Progenitor cell of endocrine pancreas (in vitro differentiated cells): ENCODE measurements at regions not wholly inside any gene's neighbourhood (a gene's known extent, or its start where the extent isn't known, plus 50 kb on each side); places are given as distances from the start of the nearest gene placed in this dataset.
"Not testable (repeated sequence)": the region's sequence is repeated elsewhere in the genome, so short reads cannot be mapped to it uniquely, and the experiment has no call there.

Experiments used
- DNase-seq: peaks from one replicate; pipeline ENCODE4 v3.0.0; 2021; ENCODE audit warnings: low spot score; ENCODE audit not compliant: unreplicated experiment
- H3K27ac Mint-ChIP-seq: 2 replicates; pipeline ENCODE4 v1.8.0; 2021; ENCODE audit warnings: mild to moderate bottlenecking, moderate library complexity, mixed read lengths
- H3K27me3 Mint-ChIP-seq: 2 replicates; pipeline ENCODE4 v1.8.0; 2021; ENCODE audit warnings: mixed read lengths
- H3K36me3 Mint-ChIP-seq: 2 replicates; pipeline ENCODE4 v1.8.0; 2022; ENCODE audit warnings: mixed read lengths; ENCODE audit not compliant: insufficient read depth
- H3K4me1 Mint-ChIP-seq: 2 replicates; pipeline ENCODE4 v1.8.0; 2021; ENCODE audit warnings: low read depth, mixed read lengths
- H3K4me3 Mint-ChIP-seq: 2 replicates; pipeline ENCODE4 v1.8.0; 2021; ENCODE audit warnings: low read depth, mild to moderate bottlenecking, moderate library complexity, mixed read lengths
- H3K9me3 Mint-ChIP-seq: 2 replicates; pipeline ENCODE4 v1.8.0; 2021; ENCODE audit warnings: low read depth, mixed read lengths
- CTCF ChIP-seq: fragments of 200-600 bp; sonication (generic); IDR thresholded peaks from one replicate; pipeline ENCODE4 v1.5.0; 2021; ENCODE audit warnings: antibody characterized with exemption, mild to moderate bottlenecking; ENCODE audit not compliant: unreplicated experiment

GRCh38 chr17:43314611-43315011, 80.8 kb upstream of the RNU2-1 start:
- Mint-ChIP-seq H3K27me3 (no peaks in the 10 kb centered on the region), H3K27ac (no peak overlapping the region), H3K36me3 (peaks cover 1% of the 10 kb centered on the region), H3K4me3 (no peak overlapping the region), H3K9me3 (no peaks in the 10 kb centered on the region), H3K4me1 (no peaks in the 10 kb centered on the region)
- no peak for DNase-seq
- TF ChIP-seq CTCF = no peak

DNA sequence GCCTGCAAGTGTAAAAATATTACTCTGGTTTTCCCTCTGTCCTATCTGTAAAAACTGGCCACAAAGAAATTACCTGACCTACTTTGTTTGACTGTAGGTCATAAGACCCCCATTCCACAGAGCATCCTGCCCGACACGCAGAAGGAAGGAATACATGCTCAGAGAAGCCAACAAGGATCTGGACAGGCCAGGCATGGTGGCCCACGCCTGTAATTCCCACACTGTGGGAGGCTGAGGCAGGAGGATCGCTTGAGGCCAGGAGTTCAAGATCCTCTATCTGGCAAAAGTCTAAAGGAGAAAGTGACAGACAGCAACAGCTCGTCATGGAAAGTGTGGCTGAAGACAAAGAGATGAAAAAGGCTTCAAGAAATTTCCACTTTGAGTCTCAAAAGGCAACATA, 78.2 kb upstream of the RNU2-1 start:
- TF ChIP-seq CTCF = no peak
- no peak for DNase-seq
- Mint-ChIP-seq H3K27me3 (no peaks in the 10 kb centered on the region), H3K9me3 (no peaks in the 10 kb centered on the region), H3K36me3 (no peaks in the 10 kb centered on the region), H3K4me1 (no peaks in the 10 kb centered on the region), H3K4me3 (no peak overlapping the region), H3K27ac (no peak overlapping the region)

DNA sequence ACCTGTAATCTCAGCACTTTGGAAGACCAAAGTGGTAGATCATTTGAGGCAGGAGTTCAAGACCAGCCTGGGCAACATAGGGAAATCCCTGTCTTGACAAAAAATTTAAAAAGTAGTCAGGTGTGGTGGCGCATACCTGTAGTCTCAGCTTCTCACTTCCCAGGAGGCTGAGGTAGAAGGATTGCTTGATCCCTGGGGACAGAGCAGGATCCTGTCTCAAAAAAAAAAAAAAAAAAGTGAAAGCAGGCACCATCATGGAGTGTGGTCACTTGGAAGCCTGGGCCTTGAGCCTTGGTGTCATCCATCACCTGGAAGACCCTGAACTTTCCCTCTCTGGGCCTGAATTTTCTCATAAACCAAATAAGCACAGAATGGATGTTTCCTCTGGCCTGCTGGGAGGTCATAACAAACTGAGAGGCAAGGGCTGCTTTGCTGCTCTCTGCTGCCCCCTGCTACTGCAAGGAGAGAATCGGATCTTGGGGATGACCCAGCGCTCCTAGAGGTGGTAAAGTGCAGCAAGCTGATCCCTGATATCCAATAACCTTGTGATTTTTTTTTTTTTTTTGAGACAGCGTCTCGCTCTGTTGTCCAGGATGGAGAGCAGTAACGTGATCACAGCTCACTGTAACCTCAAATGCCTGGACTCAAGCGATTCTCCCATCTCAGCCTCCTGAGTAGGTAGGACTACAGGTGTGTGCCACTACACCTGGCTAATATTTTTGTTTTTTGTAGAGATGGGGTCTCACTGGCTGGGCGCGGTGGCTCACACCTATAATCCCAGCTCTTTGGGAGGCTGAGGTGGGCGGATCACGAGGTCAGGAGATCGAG, 75.9 kb upstream of the RNU2-1 start:
- Mint-ChIP-seq H3K27ac (no peak overlapping the region), H3K27me3 (no peaks in the 10 kb centered on the region)
- no peak for TF ChIP-seq CTCF

DNA sequence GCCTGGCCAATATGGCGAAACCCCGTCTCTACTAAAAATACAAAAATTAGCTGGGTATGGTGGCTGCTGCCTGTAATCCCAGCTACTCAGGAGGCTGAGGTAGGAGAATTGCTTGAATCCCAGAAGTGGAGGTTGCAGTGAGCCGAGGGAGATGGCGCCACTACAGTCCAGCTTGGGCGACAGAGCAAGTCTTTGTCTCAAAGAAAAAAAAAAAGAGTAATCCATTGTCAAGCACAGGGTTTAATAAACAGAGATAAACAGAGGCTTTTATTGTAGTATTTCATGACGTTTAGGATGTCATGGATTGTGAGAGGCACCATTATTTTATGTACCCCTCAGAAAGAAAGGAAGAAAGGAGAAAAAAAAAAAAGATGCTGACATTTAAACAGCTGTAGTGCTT, 75.2 kb upstream of the RNU2-1 start:
- Mint-ChIP-seq H3K9me3 (no peaks in the 10 kb centered on the region), H3K4me1 (no peaks in the 10 kb centered on the region), H3K27ac (peak overlapping the region; percentile 37), H3K27me3 (no peaks in the 10 kb centered on the region), H3K36me3 (no peaks in the 10 kb centered on the region), H3K4me3 (no peak overlapping the region)
- TF ChIP-seq CTCF = no peak
- no peak for DNase-seq

More for the DNA sequence above, 75.9 kb upstream of the RNU2-1 start:
- H3K4me3 Mint-ChIP-seq = no peak overlapping the region
- H3K4me1 Mint-ChIP-seq = no peaks in the 10 kb centered on the region
- no peaks in the 10 kb centered on the region for H3K36me3 Mint-ChIP-seq
- DNase-seq = no peak
- no peaks in the 10 kb centered on the region for H3K9me3 Mint-ChIP-seq

GRCh38 chr17:43304792-43305191, 71.0 kb upstream of the RNU2-1 start:
- not testable (repeated sequence) for H3K4me3 Mint-ChIP-seq, H3K36me3 Mint-ChIP-seq, H3K27me3 Mint-ChIP-seq, H3K4me1 Mint-ChIP-seq, H3K9me3 Mint-ChIP-seq, H3K27ac Mint-ChIP-seq, DNase-seq

- not testable (repeated sequence) for H3K9me3 Mint-ChIP-seq, DNase-seq, H3K36me3 Mint-ChIP-seq, H3K4me3 Mint-ChIP-seq, H3K27me3 Mint-ChIP-seq, H3K4me1 Mint-ChIP-seq, H3K27ac Mint-ChIP-seq
These were observed 69.3 kb upstream of the RNU2-1 start for GRCh38 chr17:43303049-43303448.

DNA sequence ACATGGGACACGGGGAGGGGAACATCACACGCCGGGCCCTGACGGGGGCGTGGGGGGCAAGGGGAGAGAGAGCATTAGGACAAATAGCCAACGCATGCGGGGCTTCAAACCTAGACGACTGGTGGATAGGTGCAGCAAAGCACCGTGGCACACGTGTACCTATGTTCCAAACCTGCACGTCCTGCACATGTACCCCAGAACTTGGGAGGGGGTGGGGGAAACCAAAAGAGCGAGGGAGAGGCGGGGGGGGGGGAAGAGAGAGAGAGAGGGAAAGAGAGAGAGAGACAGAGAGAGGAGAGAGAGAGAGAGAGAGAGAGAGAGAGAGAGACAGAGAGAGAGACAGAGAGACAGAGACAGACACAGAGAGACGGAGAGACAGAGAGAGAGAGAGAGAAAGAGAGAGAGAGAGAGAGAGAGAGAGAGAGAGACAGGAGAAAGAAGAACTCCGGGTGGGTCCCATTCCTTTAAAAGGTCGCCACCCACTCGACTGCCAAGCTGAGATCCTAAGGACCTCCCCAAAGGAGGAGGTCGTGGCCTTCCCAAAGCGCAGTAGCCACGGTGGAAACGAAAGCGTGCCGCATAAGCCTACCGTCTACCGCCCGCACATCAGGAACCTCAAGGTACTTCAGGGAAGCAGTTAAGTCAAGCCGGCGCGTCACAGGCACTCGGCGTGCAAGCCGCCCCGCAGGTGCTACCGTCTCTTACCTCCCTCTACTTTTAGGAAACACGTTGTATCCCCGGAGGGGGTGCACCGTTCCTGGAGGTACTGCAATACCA, 65.7 kb upstream of the RNU2-1 start:
- not testable (repeated sequence) for H3K27me3 Mint-ChIP-seq, H3K9me3 Mint-ChIP-seq, DNase-seq, H3K4me3 Mint-ChIP-seq, H3K36me3 Mint-ChIP-seq, H3K27ac Mint-ChIP-seq, H3K4me1 Mint-ChIP-seq

- not testable (repeated sequence) for H3K27ac Mint-ChIP-seq, DNase-seq, H3K27me3 Mint-ChIP-seq
These were observed 55.9 kb upstream of the RNU2-1 start for GRCh38 chr17:43289670-43290069.

GRCh38 chr17:43283606-43284005, 49.8 kb upstream of the RNU2-1 start:
- H3K4me3 Mint-ChIP-seq, DNase-seq, H3K27ac Mint-ChIP-seq, H3K4me1 Mint-ChIP-seq, H3K36me3 Mint-ChIP-seq, H3K27me3 Mint-ChIP-seq, H3K9me3 Mint-ChIP-seq: not testable (repeated sequence)

More at GRCh38 chr17:43289670-43290069, 55.9 kb upstream of the RNU2-1 start:
- H3K9me3 Mint-ChIP-seq, H3K4me1 Mint-ChIP-seq, H3K4me3 Mint-ChIP-seq, H3K36me3 Mint-ChIP-seq: not testable (repeated sequence)
